ENCODE measurements at regions not wholly inside any gene's neighbourhood (a gene's known extent, or its start where the extent isn't known, plus 50 kb on each side); places are given as distances from the start of the nearest gene placed in this dataset.

DNA sequence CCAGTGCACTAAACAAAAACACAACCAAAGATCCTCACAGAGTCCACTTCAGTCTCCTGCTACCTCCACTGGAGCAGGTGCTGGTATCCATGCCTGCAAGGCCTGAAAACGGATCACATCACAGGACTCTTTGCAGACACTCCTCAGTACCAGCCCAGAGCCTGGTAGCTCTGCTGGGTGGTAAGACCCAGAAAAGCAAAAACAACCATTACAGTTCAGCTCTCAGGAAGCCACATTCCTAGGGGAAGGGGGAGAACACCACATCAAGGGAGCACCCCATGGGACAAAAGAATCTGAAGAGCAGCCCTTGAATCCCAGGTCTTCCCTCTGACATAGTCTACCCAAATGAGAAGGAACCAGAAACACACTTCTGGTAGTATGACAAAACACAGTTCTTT lies 52.5 kb upstream of the PFN2 start:
- DNase-seq (ENCODE audit: low read depth in 2 of 2): no peak

DNA sequence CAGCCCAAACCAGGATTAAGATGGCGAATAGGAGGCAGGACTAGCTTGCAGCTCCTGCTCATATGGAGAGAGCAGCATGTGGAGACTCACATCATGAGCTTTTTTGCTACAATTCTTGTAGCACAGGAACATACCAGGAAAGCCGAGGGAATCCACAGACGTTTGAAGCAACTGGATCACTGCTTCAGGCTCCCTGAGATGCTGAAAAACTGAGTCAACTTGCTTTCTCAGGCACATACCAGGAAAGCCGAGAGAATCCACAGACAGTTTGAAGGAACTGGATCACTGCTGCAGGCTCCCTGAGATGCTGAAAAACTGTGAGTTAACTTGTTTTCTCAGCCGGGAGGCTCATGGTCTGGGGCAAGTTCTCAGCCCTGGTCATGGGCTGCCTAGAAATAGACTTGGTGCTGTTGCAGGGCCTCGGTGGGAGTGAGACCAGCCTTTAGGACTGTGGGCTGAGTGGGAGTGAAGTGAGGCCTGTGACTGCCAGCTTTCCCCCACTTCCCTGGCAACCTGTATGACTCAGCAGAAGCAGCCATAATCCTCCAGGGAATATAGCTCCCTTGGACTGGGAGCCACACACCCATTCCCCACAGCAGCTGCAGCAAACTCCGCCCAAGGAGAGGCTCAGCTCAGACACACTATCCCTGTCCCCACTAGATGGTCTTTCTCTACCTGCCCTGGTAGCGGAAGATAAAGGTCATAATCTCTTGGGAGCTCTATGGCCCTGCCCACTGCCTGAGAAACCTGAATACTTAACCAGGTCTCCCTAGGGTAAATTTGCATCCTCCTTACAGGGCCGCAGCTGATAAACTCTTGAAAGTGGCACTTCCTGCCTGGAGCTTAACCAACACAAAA lies 51.9 kb upstream of the PFN2 start:
- DNase-seq (ENCODE audit: low read depth in 2 of 2): no peak

DNA sequence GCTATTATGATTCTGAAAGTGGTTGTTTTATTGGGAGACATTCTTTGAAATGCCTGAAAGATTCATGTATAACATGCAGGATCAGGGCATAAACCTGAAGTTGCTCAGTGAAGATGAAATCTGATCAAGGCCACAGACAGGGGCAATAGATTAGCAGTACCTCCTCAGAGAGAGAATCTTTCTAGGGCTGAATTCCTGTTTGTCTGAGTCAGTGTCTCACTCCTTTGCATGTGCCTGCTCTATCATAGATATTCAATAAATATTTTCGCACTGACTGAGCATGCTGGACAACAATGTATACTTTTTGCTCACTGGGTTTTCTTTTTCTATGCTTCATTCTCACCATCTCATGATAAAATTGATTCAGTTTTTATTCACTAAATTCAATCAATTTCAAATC lies 49.8 kb upstream of the PFN2 start:
- no peak for DNase-seq (ENCODE audit: low read depth in 2 of 2)
